ENCODE measurements at regions not wholly inside any gene's neighbourhood (a gene's known extent, or its start where the extent isn't known, plus 50 kb on each side); places are given as distances from the start of the nearest gene placed in this dataset.

DNA sequence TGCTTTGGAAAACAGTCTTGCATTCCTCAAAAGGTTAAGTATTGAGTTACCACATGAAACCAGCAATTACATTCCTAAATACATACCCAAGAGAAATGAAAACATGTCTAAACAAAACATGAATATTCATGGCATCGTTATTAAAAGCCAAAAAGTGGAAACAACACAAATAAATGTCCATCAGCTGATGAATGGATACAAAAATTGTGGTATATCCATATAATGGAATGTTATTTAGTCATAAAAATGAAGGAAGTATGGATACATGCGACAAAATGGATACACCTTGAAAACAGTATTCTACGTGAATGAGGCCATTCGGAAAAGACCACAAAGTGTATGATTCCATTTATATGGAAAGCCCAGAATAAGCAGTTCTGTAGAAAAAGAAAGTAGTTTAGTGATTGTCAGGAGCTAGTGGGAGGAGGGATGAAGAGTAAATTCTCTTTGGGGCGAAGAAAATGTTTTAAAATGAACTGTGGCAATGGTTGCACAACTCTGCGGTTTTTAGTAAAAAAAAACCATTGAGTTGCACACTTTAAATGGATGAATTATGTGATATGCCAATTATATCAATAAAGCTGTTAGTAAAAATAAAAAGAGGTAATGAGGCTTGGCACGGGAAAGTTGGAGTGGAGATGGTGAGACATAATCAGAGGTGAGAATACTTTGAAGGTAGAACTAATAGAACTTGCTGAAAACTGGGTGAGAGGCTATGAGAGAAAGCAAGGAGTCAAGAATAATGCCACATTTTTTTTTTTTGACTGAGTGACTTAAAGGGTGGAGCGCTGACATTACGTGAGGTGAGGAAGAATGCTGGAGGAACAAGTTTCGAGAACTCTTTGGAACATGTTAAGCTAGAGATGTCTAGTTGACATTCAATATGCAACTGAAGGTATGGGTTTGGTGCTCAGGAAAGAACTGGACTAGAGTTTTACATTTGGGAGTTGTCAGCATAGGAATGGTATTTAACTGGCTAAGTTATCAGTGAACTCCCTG is 194.9 kb upstream of the ZNF608 start:
- no peak for DNase-seq (ENCODE audit: low read depth)
- TF ChIP-seq, protein P1, sequence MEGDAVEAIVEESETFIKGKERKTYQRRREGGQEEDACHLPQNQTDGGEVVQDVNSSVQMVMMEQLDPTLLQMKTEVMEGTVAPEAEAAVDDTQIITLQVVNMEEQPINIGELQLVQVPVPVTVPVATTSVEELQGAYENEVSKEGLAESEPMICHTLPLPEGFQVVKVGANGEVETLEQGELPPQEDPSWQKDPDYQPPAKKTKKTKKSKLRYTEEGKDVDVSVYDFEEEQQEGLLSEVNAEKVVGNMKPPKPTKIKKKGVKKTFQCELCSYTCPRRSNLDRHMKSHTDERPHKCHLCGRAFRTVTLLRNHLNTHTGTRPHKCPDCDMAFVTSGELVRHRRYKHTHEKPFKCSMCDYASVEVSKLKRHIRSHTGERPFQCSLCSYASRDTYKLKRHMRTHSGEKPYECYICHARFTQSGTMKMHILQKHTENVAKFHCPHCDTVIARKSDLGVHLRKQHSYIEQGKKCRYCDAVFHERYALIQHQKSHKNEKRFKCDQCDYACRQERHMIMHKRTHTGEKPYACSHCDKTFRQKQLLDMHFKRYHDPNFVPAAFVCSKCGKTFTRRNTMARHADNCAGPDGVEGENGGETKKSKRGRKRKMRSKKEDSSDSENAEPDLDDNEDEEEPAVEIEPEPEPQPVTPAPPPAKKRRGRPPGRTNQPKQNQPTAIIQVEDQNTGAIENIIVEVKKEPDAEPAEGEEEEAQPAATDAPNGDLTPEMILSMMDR (IDR thresholded peaks at IDR 0.05; ENCODE audit: insufficient read depth, low read length): no peak

DNA sequence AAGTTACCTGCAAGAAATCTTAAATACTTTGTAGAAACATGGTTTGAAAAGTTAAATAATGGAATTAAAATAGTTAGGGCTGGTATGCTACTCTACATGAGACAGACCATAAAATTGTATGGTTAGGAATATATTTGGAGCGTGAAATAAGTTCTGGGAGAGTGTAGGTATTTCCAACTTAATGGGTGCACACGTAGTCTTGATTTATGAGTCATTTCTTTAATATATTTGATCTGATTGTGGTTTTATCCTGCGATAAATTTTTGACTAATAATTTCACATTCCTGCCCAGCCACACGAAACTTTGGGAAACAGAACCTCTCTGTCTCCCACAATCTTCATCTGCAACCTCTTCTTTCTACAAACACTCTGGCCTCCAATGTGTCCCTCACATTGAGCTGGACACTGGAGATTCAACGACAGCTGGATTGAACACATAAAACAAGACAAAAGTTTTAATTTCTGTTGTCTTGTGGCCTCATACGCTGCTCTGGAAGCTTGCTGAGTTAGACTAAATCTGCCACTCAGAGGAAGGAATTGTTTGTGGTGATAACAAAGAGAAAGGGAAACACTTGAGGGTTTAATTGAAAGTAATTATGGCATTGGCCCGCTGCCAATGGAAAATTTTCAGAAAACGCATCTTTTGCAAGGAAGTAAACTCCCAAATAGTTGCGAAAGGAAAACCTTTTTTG is 201.8 kb upstream of the ZNF608 start:
- TF ChIP-seq, protein P1 (IDR thresholded peaks at IDR 0.05; ENCODE audit: insufficient read depth, low read length): no peak
- no peak for DNase-seq (ENCODE audit: low read depth)
- H3K4me3 ChIP-seq (ENCODE audit: low read depth, low read length): no peak overlapping the region

More for the DNA sequence above, 194.9 kb upstream of the ZNF608 start:
- H3K4me3 ChIP-seq (ENCODE audit: low read depth, low read length): no peak overlapping the region

DNA sequence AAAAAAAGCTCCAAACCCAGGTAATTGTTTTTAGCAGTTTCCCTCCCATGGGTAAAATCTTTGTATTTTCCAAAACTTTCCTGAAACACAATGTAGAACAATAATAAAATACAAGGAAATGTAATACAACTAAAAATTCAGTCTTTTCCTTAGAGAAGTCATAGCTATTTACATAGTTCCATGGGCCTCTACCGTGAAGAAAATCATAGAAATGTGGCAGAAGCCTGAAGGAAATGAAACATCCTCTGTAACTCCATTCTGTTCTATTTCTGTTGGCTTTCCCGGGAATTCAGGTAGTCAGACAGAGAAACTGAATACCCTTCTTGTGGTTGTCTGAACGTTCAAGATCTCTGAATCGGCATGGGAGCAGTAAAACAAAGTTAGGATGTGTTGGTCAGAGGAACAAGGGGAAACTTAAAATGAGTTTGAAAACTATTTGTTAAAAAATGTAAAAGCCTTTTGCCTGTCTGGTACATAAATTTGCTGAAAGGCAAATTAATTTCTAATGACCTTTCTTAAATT is 202.4 kb upstream of the ZNF608 start:
- no peak for DNase-seq (ENCODE audit: low read depth)
- TF ChIP-seq, protein P1 (IDR thresholded peaks at IDR 0.05; ENCODE audit: insufficient read depth, low read length): no peak
- H3K4me3 ChIP-seq (ENCODE audit: low read depth, low read length): no peak overlapping the region

DNA sequence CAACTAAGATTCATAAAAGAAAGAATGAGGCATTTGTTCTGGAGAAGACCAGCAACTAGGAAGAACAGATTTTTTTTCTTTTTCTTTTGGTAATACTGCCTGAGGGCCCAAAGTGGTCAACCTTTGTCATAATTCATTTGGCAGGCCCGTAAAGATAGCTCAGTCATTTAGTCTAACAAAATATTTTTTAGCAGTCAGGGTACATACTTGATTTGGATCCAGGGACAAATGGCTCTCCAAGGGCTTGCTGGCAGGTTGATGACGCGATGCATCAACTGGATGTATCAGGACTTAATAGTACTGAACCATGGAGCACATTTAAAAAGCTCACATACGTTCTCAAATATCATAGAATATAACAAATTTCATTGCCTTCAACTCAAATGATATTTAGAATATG is 203.4 kb upstream of the ZNF608 start:
- no peak overlapping the region for H3K4me3 ChIP-seq (ENCODE audit: low read depth, low read length)
- TF ChIP-seq, protein P1 (IDR thresholded peaks at IDR 0.05; ENCODE audit: insufficient read depth, low read length): no peak
- no peak for DNase-seq (ENCODE audit: low read depth)

DNA sequence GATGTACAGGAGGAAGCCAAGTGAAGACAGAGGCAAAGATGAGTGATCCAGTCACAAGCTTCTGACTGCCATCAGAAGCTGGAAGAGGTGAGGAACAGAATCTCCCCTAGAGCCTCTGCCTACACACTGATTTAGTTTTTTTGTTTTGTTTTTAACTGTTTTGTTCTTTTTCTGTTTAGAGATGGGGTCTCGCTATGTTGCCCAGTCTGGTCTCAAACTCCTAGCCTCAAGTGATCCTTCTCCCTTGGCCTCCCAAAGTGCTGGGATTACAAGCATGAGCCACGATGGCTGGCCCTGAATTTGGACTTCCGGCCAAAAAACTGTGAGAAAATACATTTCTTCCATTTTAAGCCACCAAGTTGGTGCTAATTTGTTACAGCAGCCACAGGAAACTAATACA is 204.7 kb upstream of the ZNF608 start:
- no peak for DNase-seq (ENCODE audit: low read depth)
- TF ChIP-seq, protein P1 (IDR thresholded peaks at IDR 0.05; ENCODE audit: insufficient read depth, low read length): no peak
- H3K4me3 ChIP-seq (ENCODE audit: low read depth, low read length): no peak overlapping the region

DNA sequence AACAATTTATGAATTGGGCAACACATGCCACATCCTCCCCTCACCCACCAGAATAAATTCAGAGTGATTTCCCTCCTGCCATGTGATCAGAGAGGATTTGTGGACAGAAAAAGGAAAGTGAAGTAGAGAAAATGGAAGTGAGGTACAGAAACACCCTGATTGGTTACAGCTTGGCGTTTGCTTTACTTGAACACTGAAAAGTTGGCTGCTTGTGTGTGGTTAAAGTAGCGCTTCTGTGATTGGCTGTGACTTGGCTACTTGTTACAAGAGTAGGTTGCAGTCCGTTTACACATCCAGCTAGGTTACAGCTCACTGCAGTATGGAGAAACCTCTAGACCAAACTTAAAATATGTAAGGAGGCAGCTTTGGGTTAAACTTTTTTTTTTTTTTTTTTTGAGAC is 205.2 kb upstream of the ZNF608 start:
- no peak for DNase-seq (ENCODE audit: low read depth)
- TF ChIP-seq, protein P1 (IDR thresholded peaks at IDR 0.05; ENCODE audit: insufficient read depth, low read length): no peak
- H3K4me3 ChIP-seq (ENCODE audit: low read depth, low read length): no peak overlapping the region
